ENCODE measurements at regions not wholly inside any gene's neighbourhood (a gene's known extent, or its start where the extent isn't known, plus 50 kb on each side); places are given as distances from the start of the nearest gene placed in this dataset.

- no peak for DNase-seq
Observed at GRCh38 chr3:194806991-194807630, 121.4 kb downstream of the FAM43A start.

DNA sequence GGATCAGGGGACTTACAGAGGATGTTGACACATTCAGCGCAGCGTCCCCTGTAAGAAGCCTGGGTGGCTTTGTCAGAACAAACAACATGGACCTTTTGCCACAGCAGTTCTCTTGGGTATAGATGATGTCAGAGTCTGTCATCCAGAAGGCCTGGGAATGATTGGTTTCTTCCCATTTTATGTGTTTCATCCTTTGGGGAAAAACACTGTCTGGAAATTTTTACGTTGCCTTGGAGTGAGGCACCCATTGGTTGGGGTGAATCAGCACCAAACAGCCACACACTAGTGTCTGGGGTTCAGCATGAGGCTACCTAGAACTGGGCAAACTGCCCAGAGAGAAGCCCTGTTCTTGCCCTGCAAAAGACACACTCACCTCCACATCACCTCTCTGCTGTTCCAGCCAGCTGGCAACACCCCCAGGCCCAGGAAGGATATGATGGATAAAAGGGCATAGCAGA, 123.0 kb downstream of the FAM43A start:
- DNase-seq: no peak

- DNase-seq: no peak
Observed at GRCh38 chr3:194809382-194809781, 123.7 kb downstream of the FAM43A start.

DNA sequence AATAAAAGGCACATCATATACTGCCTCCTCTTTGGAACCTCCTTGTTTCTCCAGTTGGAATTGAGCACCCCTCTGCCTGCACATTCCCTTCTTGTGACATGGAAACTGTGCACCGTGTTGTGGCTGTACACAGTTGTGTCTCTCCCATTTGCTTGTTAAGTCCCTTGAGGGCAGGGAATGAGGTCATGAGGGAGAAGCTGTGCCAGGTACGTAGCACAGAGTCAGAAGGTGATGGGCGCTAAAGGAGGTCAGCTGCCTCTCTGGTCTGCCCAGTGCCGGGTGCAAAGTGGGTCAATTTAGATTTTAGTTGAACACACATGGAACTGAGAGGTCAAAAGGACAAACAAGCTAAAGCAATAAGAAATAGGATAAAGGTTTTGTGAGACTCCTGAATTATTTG, 124.4 kb downstream of the FAM43A start:
- no peak for DNase-seq

- DNase-seq: no peak
Observed at GRCh38 chr3:194811118-194811517, 125.4 kb downstream of the FAM43A start.

- DNase-seq: no peak
Observed at GRCh38 chr3:194812176-194812575, 126.5 kb downstream of the FAM43A start.

DNA sequence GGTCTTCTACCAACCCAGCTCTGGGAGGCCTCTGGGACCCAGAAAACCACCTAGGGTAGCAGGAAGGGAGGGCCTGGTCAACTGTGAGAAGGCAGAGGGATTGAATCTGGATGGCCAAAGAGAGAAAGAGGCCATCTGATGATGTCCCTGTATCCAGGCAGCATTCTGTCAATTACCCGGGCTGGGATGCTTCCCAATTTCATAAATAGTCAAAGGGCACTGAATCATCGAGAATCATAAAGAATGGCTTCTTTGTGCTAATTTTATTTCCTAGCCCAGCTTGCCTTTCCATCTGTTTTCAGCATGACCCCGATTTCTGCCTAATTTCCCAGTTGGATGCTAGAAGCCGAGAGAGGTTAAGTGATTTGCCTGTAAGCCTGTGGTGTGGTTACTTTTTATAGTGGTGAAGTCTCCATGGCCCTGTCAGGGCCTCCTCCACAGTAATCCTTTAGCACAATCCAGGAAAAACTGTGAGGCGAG, 129.2 kb downstream of the FAM43A start:
- no peak for DNase-seq

GRCh38 chr3:194816748-194817591, 131.3 kb downstream of the FAM43A start:
- no peak for DNase-seq

GRCh38 chr3:194817592-194817930, 131.9 kb downstream of the FAM43A start:
- no peak for DNase-seq

DNA sequence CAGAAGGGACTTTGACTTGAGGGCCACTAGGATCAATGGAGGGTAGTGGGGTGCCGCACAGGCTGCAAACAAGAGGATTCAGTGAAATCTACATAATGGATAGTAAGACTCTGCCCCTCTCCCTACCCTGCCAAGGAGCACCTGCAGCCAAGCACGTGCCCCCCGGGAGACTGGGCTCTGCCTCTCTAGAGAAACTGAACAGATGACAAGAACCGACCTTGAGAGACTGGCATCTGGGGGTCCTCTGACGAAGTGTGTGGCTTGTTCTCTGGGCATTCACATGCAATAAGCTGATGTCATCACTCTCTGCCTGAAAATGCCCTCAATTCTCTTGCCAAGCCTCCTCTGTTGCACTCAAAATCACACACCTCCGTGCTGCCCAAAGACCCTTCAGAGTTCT, 132.3 kb downstream of the FAM43A start:
- DNase-seq: no peak

- DNase-seq: no peak
Observed at GRCh38 chr3:194824100-194824499, 138.4 kb downstream of the FAM43A start.

GRCh38 chr3:194824701-194825111, 139.0 kb downstream of the FAM43A start:
- no peak for DNase-seq

DNA sequence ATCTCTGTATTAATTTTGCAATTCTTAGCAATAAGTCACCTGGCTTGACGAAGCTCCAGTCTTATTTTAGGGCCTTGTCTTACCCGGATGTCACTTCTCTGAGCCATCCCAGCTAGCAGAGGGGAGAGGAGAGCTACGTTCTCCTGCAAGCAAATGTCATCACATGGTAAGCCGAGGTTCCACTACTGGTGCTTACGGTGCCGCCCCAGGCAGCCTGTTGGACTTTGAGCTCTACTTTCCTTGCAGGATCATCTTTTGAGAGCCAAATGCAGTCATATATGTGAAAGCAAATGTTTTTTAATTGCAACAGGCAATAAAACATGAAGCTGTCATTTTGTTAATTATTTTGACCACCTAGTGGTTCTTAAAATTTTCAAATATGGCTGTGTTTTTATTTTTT, 140.9 kb downstream of the FAM43A start:
- DNase-seq: no peak

- DNase-seq: no peak
Observed at GRCh38 chr3:194827486-194827885, 141.8 kb downstream of the FAM43A start.

DNA sequence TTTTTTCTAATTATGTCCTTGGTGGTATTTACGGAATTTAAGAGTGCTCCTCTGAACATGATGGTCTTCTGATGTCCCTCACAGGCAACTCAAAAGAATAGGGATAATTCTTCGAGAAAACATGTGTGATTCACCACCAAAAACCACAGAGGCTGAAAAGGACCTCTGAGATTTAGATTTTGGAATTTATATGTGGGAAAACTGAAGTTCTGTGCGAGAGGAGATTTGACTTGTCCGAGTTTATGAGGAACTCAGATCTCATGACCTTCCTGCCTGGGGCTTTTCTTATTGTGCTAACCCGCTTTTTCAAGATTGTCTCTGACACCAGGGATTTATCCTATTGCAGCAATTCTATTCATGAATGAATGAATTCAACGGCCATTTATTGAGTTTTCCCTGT, 142.4 kb downstream of the FAM43A start:
- DNase-seq: no peak

GRCh38 chr3:194828926-194829325, 143.2 kb downstream of the FAM43A start:
- no peak for DNase-seq

- DNase-seq: no peak
Observed at GRCh38 chr3:194830401-194830800, 144.7 kb downstream of the FAM43A start.

DNA sequence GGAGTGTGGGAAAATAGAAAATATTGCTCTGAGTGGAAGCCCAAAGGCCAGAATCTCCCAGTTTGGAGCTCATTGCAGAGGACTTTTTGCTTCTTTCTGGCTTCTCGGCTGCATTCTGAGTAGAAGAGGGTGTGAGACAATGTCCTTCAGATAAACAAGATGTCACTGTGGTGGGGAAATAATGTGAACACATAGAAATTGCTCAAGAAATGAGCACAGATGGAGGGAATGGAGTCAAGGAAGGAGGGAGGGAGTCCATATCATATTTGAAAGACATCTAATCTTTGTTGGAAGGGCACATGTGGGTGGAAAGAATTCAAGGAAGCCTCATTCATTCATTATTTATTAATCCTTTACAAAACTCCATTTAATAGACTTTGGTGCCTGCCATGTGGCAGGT, 145.3 kb downstream of the FAM43A start:
- no peak for DNase-seq

- DNase-seq: no peak
Observed at GRCh38 chr3:194832346-194833104, 146.8 kb downstream of the FAM43A start.

DNA sequence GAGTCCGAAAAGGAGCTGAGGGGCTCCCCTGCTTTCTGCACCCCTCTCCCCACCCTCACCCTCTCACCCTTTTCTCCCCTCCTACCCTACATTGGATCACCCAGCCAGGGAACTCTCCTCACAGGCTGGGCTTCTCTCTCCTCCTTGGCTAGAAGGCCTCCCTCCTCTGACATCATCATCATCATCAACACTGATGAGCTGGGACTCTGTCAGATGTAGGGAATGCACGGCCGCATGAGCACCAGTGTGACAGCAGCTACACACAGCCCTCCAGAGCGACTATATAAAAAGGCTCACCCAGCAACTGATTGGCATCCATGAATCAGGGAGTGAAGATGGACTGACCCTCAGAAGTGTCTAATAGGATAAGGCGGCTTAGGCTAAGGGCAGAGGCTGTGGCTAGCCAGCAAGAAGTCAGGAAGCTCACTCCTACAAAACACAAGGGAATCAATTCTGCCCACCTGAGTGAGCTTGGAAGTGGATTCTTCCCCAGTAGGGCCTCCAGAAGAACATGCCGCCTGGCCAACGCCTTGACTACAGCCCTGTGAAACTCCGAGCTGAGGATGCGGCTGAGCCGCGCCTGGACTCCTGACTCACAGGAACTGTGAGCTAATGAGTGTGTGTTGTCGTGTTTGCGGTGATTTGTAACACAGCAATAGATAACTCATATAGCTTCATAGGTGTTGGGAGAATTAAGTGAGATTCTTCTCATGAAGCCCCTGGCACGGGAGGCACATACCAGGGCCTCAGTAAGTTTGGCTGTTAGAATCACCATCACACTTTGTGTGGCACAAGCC, 147.6 kb downstream of the FAM43A start:
- no peak for DNase-seq

GRCh38 chr3:194836661-194837060, 151.0 kb downstream of the FAM43A start:
- DNase-seq: no peak

GRCh38 chr3:194837457-194838127, 151.9 kb downstream of the FAM43A start:
- DNase-seq: no peak
